T-helper 17 cell (primary cell): ENCODE measurements at regions not wholly inside any gene's neighbourhood (a gene's known extent, or its start where the extent isn't known, plus 50 kb on each side); places are given as distances from the start of the nearest gene placed in this dataset.

Experiments used
- ATAC-seq: fragments of 150-1000 bp; cut with Tn5 transposase; 2 replicates; pipeline ENCODE4 v1.10.0; 2021; ENCODE audit warnings: mild to moderate bottlenecking, moderate library complexity
- DNase-seq, 3 donors: peaks; one replicate each; pipeline versions ENCODE4 v3.0.0 to v3.0.0-alpha.2; 2020 to 2021
- H3K9me3 ChIP-seq: one replicate; pipeline ENCODE4 v1.7.0; 2013; ENCODE audit warnings: low read length, mild to moderate bottlenecking; ENCODE audit not compliant: control insufficient read depth, poor library complexity, severe bottlenecking
- H3K27ac Mint-ChIP-seq: one replicate; pipeline ENCODE4 v1.8.0; 2022; ENCODE audit warnings: mild to moderate bottlenecking, moderate library complexity, mixed read lengths
- H3K27me3 Mint-ChIP-seq: one replicate; pipeline ENCODE4 v1.8.0; 2022; ENCODE audit warnings: mixed read lengths
- H3K36me3 Mint-ChIP-seq: one replicate; pipeline ENCODE4 v1.8.0; 2022; ENCODE audit warnings: low read depth, mixed read lengths
- H3K4me1 Mint-ChIP-seq: one replicate; pipeline ENCODE4 v1.8.0; 2022; ENCODE audit warnings: mild to moderate bottlenecking, mixed read lengths
- H3K4me3 Mint-ChIP-seq: one replicate; pipeline ENCODE4 v1.8.0; 2022; ENCODE audit warnings: mild to moderate bottlenecking, moderate library complexity, mixed read lengths

DNA sequence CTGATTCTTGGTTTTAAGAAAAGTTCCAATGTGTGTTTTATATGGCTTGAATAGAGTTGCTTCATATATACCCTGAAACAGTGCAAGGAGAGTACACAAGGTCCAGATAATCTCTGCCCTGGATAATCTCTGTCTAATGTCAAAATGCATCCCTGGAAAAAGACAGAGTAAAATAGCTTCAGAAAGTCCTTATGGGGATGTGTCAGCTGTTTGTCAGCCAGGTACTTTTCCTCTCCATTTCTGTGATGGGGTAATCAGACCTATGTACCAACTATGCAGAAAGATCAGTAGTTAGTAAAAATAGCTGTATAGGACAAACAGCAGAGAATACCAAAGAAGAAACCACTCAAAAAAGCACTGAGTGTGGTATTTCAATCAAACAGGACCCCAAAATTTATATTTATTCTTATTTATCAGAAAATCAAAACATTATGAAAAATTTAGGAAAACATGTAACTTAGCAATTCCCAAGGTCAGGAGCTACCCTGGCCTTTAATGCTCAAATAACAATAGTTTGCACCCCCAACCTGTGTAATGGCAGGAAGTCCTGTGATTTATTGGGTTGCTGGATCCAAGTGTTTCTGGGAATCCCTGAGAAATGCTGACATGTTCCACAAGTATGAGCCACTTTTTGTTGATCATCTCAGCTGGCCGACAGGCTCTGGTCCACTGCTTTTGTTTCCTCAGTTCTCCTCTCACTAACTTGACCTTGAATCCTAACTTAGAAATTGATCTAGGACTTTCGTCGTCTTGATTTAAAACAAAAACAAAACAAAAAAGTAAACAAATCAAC, 69.6 kb downstream of the MDH1 start:
- no peak for ATAC-seq
- Mint-ChIP-seq H3K27me3 (peaks cover 25% of the 10 kb centered on the region), H3K36me3 (peaks cover 2% of the 10 kb centered on the region), H3K27ac (no peak overlapping the region), H3K4me3 (no peak overlapping the region), H3K4me1 (no peaks in the 10 kb centered on the region)
- DNase-seq, result no peak
- H3K9me3 ChIP-seq, result no peaks in the 10 kb centered on the region

DNA sequence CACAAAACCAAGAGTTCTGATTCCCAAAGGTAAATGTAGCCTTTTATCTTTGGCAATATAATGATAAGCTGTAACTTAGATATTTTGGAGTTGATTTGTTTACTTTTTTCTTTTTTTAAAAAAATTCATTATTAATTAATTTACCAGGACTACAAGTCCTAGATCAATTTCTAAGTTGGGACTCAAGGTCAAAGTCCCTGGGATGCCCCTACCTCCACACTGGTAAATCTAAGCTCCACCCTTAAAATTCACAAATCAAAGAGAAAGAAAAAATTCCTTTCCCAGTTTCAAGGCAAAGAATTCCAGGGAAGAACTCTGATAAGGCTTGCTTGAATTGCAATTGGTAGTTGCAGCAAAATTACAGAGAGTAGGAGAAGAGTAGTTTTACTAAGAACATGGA, 71.3 kb downstream of the MDH1 start:
- Mint-ChIP-seq H3K4me1 (no peaks in the 10 kb centered on the region), H3K27ac (no peak overlapping the region), H3K27me3 (peaks cover 36% of the 10 kb centered on the region), H3K4me3 (no peak overlapping the region), H3K36me3 (peaks cover 3% of the 10 kb centered on the region)
- ATAC-seq (no peak), DNase-seq (no peak)
- H3K9me3 ChIP-seq, result no peaks in the 10 kb centered on the region

DNA sequence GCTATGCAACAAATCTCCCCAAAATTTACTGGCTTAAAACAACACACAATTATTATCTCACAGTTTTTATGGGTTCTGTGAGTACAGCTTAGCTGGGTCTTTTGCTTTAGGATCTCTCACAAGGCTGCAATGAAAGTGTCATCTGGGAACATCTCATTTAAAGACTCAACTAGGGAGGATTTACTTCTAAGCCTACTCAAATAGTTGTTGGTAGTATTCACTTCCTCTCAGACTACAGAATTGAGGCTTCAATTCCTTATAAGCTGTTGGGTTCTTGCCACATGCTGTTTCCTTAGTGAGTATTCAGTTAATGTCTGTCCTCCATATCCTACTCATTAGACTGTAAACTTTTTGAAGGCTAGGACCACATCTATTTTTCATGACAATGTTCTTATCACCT, 72.3 kb downstream of the MDH1 start:
- Mint-ChIP-seq H3K27me3 (peaks cover 42% of the 10 kb centered on the region), H3K27ac (no peak overlapping the region), H3K4me1 (no peaks in the 10 kb centered on the region), H3K4me3 (no peak overlapping the region), H3K36me3 (peaks cover 3% of the 10 kb centered on the region)
- ATAC-seq (no peak), DNase-seq (no peak)
- H3K9me3 ChIP-seq, result no peaks in the 10 kb centered on the region

DNA sequence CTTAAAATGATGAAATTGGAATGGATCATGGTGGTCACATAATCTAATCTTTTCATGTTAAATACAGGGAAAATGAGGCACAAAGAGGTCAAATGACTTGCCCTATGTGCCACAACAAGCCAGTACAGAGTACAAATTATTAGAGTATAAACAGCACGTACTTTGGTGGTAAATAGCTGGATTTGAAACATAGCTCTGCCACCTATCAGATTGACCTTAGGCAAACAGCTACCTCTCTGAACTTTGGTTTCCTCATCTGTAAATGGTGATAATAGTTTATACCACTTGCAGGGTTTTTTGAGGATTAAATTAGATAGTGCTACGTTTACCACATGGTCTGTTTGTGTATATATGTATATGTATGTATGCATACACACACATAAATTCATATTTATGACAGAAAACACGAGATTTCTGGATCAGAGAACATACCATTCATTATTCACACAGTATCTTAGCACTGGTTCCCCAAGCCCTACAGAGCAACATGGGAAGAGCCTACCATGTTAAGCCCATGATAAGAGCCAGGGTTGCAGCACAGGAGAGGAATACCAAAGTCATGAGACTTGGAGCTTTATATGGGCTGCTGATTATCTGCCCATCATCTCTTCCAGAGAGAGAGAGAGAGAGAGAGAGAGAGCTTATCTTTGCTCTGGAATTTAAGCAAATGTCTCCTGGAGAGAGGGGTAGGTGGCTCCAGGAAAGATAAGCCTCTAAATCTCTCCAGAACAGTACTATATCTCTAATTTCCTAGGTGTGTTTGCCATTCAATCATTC, 73.5 kb downstream of the MDH1 start:
- no peaks in the 10 kb centered on the region for H3K4me1 Mint-ChIP-seq
- no peak for DNase-seq
- H3K4me3 Mint-ChIP-seq, result no peak overlapping the region
- no peak overlapping the region for H3K27ac Mint-ChIP-seq
- H3K9me3 ChIP-seq, result no peaks in the 10 kb centered on the region
- peaks cover 39% of the 10 kb centered on the region for H3K27me3 Mint-ChIP-seq
- peaks cover 3% of the 10 kb centered on the region for H3K36me3 Mint-ChIP-seq
- no peak for ATAC-seq

DNA sequence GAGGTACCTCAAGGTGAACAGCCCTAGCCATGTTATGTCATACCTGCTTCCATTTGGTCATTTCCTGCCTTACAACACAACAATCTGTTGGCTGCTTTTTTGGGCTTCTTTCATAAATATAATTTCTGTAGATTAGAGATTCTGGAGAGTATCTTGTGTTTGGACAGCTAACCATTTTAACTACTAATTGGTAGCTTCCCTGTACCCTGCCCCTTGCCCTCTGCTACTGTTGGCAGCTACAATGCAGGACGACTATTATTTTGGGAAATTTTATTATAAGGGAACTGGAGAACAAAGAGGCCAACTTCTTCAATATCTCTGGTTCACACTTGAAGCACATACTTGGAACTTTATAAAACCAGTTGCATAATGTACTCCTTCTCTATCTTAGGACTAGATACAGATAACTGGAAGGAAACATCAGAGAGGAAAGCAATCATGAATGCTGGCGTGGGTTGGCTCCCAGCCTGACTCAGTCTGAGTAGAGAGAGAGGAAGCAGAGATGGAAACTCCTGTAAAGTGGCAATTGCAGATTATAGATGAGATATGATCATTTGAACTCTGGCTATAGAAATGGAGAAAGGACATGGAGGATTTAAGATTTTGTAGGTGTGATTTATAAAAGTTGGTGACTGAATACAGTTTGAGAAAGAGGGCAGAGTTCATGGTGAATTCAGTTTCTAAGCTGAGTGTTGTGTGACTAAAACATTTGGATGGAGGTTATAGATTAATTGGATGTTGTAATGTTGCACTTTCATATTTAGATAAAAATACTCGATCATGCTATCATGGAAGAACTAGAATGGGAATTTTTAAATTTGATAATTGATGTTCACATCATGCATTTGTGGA, 74.5 kb downstream of the MDH1 start:
- DNase-seq, result no peak
- H3K9me3 ChIP-seq, result no peaks in the 10 kb centered on the region
- H3K27ac Mint-ChIP-seq, result no peak overlapping the region
- peaks cover 3% of the 10 kb centered on the region for H3K36me3 Mint-ChIP-seq
- H3K4me3 Mint-ChIP-seq, result no peak overlapping the region
- H3K27me3 Mint-ChIP-seq, result peaks cover 48% of the 10 kb centered on the region
- H3K4me1 Mint-ChIP-seq, result no peaks in the 10 kb centered on the region
- no peak for ATAC-seq

DNA sequence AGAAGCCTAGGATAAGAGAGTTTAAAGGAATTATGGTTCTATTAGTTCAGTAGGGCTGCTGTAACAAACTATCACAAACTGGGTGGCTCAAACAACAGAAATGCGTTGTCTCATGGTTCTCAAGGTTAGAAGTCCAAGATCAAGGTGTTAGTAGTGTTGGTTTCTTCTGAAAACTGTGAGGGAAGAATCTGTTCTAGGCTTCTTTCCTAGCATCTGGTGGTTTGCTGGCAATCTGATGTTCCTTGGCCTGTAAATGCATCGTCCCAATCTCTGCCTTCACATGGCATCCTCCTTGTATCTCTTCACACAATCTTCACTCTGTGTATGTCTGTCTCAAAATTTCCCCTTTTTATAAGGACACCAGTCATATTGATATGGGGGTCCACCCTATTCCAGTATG, 76.3 kb downstream of the MDH1 start:
- peaks cover 3% of the 10 kb centered on the region for H3K36me3 Mint-ChIP-seq
- H3K4me1 Mint-ChIP-seq, result no peaks in the 10 kb centered on the region
- no peak overlapping the region for H3K27ac Mint-ChIP-seq
- H3K27me3 Mint-ChIP-seq, result peaks cover 62% of the 10 kb centered on the region
- H3K9me3 ChIP-seq, result no peaks in the 10 kb centered on the region
- DNase-seq, result no peak
- H3K4me3 Mint-ChIP-seq, result no peak overlapping the region
- ATAC-seq, result no peak

DNA sequence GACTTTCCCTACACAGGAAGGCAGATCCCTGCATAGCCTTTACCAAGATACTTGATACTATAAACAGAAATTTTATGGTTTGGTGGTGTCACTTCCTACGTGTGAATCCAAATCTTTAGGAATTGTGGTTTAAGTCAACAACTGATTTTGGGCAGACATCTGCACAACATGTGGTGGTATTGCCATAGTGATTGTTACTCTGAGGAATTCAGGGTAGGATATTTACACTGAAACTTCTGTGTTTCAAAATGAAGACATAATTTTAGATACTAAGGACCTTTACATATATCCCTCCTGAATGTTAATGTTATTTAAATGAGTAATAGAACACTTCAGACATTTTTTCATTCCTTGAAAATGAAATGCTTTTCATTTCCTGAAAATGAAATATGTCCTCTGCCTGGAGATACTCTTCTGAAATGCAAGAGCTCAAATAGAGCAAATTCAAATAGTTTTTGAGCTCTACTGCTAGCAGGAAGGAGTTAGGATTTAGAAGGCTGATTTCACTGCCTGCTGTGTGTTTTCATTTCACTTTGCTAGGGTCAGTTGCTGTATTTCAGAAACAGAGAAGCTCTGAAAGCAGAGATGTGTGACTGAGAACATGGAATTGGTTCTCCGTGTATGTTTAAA, 77.2 kb downstream of the MDH1 start:
- Mint-ChIP-seq H3K4me3 (no peak overlapping the region), H3K27ac (no peak overlapping the region), H3K27me3 (peaks cover 71% of the 10 kb centered on the region), H3K4me1 (no peaks in the 10 kb centered on the region), H3K36me3 (peaks cover 3% of the 10 kb centered on the region)
- H3K9me3 ChIP-seq, result no peaks in the 10 kb centered on the region
- no peak for ATAC-seq
- DNase-seq, result no peak

DNA sequence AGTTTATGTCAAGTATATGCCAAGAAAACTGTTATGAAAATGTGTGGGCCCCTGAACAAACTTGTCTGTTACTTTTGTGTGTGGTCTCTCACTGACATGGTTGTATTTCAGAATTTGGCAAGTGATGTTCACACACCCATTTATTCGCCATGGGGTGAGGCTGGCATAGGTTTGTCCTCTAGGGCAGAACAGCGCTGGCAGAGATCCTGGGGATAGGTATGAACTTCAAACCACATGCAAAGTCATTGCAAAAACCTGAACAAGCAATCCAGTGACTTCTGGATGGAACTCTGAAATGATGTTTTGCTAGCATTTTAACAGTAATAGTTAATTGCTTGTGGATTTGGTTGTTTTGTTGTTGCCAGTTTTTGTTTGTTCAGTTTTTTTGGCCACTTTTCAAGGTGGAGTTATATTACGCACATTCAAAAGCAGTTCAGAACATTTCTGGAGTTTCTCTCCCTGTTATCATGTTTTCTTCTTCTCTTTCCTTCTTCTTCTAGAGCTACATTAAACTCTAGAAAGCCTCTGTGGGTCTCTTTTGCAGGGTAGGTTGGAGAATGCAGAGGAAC, 78.5 kb downstream of the MDH1 start:
- Mint-ChIP-seq H3K27me3 (peaks cover 76% of the 10 kb centered on the region), H3K4me3 (no peak overlapping the region), H3K4me1 (no peaks in the 10 kb centered on the region), H3K27ac (no peak overlapping the region), H3K36me3 (peaks cover 3% of the 10 kb centered on the region)
- ATAC-seq (no peak), DNase-seq (no peak)
- no peaks in the 10 kb centered on the region for H3K9me3 ChIP-seq

DNA sequence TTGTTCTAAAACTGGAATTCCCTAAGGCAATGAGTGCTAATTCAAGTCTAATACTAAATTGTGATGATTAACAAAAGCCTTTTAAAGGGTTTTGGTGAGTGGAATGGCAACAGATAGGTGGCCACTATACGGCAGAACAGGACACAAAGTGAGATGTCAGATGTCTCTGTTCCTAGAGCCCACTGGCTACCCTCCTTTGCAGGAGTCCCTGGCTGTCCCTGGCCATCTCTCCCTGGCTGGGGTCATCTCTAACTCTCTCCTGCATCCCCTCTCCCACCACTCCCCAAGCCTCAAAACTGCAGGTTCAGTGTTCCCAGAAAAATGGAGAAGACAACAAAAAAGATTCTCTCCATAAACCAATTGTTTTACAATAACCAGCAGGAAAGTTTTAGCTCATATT, 79.2 kb downstream of the MDH1 start:
- Mint-ChIP-seq H3K4me3 (no peak overlapping the region), H3K36me3 (peaks cover 3% of the 10 kb centered on the region), H3K27ac (no peak overlapping the region), H3K27me3 (peaks cover 70% of the 10 kb centered on the region), H3K4me1 (no peaks in the 10 kb centered on the region)
- ATAC-seq (no peak), DNase-seq (no peak)
- H3K9me3 ChIP-seq, result no peaks in the 10 kb centered on the region

DNA sequence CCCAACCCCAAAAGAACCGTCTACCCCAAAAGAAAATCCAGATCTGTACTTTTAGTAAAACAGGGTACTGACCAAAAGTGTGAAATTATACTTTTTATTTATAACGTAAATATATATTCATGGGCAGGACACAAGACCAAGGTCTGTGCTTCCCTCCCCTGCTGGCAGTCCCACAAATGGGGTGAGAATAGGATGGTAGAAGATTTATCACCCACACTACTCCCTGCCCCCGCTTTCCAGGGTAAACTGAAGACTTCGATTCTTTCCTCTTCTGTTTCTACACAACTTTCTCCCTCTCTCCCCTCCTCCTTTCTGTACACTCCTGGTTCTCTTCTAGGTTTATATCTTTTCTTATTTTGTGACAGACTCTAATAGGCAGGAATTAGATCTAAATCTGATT, 79.7 kb downstream of the MDH1 start:
- Mint-ChIP-seq H3K4me1 (no peaks in the 10 kb centered on the region), H3K27ac (no peak overlapping the region), H3K27me3 (peaks cover 70% of the 10 kb centered on the region), H3K36me3 (peaks cover under 1% of the 10 kb centered on the region), H3K4me3 (no peak overlapping the region)
- DNase-seq (no peak), ATAC-seq (no peak)
- no peaks in the 10 kb centered on the region for H3K9me3 ChIP-seq

DNA sequence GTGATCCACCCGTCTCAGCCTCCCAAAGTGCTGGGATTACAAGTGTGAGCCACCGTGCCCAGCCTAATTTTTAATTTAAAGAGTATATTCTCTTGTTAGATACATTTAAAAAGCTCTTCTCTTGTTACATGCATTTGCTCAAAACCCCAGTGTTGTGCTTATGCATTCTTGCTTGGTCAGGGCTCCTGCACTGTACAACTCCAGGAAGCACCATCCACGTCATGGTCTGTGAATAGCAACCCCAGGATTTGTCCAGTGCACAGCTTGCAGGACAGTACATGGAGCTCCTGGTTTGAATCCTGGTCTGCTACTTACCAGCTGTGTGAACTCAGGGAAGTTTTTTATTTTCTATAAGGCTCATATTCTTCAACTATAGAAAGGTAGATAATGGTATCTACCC, 80.8 kb downstream of the MDH1 start:
- DNase-seq (no peak), ATAC-seq (no peak)
- H3K4me1 Mint-ChIP-seq, result no peaks in the 10 kb centered on the region
- H3K27me3 Mint-ChIP-seq, result peaks cover 71% of the 10 kb centered on the region
- H3K36me3 Mint-ChIP-seq, result no peaks in the 10 kb centered on the region
- H3K9me3 ChIP-seq, result no peaks in the 10 kb centered on the region
- H3K27ac Mint-ChIP-seq, result no peak overlapping the region
- no peak overlapping the region for H3K4me3 Mint-ChIP-seq

DNA sequence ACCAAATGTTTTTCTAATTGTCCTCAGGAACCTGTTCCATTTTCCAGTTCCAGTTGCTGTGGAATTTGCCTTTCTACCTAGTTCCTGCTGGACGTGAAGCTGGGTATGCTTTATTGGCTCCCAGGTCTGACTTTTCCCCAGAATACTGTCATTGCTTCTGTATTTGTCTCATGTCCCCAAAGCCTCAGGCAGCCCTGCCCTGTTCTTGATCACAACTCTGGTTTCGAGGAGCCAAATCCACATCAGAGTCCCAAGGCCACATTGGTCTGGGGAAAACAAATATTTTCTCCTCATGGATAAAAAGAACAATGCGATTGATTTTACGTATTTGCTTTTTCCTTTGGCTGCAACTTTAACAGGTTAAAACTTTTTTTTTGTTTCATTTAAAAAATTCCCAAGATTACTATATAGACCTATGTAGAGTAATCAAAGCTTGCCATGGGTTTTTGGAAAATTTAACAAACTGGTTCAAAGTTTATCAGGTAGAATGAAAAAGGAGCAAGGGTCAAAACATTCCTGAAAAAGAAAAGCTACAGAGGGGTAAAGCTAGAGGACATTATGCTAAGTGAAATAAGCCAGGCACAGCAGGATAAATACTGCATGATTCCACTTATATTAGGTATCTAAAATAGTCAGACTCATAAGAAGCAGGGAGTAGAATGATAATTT, 85.2 kb downstream of the MDH1 start:
- peaks cover 5% of the 10 kb centered on the region for H3K4me1 Mint-ChIP-seq
- H3K4me3 Mint-ChIP-seq, result no peak overlapping the region
- ATAC-seq (no peak), DNase-seq (no peak)
- no peaks in the 10 kb centered on the region for H3K9me3 ChIP-seq
- no peak overlapping the region for H3K27ac Mint-ChIP-seq
- H3K27me3 Mint-ChIP-seq, result peaks cover 70% of the 10 kb centered on the region
- H3K36me3 Mint-ChIP-seq, result peaks cover 2% of the 10 kb centered on the region
